ENCODE measurements at regions not wholly inside any gene's neighbourhood (a gene's known extent, or its start where the extent isn't known, plus 50 kb on each side); places are given as distances from the start of the nearest gene placed in this dataset.

DNA sequence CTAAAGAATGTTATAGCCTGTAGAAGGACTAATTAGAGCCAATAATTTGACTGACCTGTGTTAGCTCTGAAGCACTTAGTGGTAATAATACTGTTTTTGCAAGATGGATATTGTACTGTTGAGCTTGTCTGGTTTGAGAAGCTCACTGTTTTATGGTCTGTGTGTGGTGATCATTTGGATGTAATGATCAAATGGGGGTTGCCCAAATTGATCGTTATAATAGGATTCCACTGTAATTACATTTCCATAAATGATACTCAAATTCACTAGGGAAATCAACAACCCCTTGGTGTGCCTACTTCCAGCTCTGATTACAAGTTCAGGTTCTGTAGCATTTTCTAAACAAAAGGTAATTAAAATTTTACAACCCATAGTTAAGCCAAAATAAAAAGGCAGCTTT lies 971.4 kb downstream of the TTLL7 start:
- TF ChIP-seq EP300 (IDR thresholded peaks at IDR 0.05), result no peak
- no peak for TF ChIP-seq POLR2AphosphoS5 (IDR thresholded peaks at IDR 0.05)
- TF ChIP-seq, protein P1, sequence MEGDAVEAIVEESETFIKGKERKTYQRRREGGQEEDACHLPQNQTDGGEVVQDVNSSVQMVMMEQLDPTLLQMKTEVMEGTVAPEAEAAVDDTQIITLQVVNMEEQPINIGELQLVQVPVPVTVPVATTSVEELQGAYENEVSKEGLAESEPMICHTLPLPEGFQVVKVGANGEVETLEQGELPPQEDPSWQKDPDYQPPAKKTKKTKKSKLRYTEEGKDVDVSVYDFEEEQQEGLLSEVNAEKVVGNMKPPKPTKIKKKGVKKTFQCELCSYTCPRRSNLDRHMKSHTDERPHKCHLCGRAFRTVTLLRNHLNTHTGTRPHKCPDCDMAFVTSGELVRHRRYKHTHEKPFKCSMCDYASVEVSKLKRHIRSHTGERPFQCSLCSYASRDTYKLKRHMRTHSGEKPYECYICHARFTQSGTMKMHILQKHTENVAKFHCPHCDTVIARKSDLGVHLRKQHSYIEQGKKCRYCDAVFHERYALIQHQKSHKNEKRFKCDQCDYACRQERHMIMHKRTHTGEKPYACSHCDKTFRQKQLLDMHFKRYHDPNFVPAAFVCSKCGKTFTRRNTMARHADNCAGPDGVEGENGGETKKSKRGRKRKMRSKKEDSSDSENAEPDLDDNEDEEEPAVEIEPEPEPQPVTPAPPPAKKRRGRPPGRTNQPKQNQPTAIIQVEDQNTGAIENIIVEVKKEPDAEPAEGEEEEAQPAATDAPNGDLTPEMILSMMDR (IDR thresholded peaks at IDR 0.05), result no peak

Measured in stomach (tissue), 4 donors.